ENCODE measurements at regions not wholly inside any gene's neighbourhood (a gene's known extent, or its start where the extent isn't known, plus 50 kb on each side); places are given as distances from the start of the nearest gene placed in this dataset.

- no peak for TF ChIP-seq SMAD9 (CRISPR knock-in tag; IDR thresholded peaks at IDR 0.05)
- TF ChIP-seq SIN3A (IDR thresholded peaks at IDR 0.05; ENCODE audit: borderline replicate concordance, low read depth, low read length) = no peak
- no peak for TF ChIP-seq E2F1 (CRISPR knock-in tag; IDR thresholded peaks at IDR 0.05)
- TF ChIP-seq NONO (IDR thresholded peaks at IDR 0.05) = no peak
- TF ChIP-seq NONO (CRISPR knock-in tag; conservative IDR thresholded peaks at IDR 0.05) = no peak
- no peak for TF ChIP-seq FOXM1 (CRISPR knock-in tag; IDR thresholded peaks at IDR 0.05)
- TF ChIP-seq CTCF (CRISPR knock-in tag; IDR thresholded peaks at IDR 0.05) = no peak
- TF ChIP-seq STAG1 (CRISPR knock-in tag; IDR thresholded peaks at IDR 0.05) = no peak
- TF ChIP-seq ZNF253 (CRISPR knock-in tag; IDR thresholded peaks at IDR 0.05; ENCODE audit: borderline replicate concordance) = no peak
Observed at GRCh38 chr18:45527891-45528290, 87.4 kb upstream of the SLC14A2 start.
